Parathyroid adenoma (tissue), 2 donors: ENCODE measurements at regions not wholly inside any gene's neighbourhood (a gene's known extent, or its start where the extent isn't known, plus 50 kb on each side); places are given as distances from the start of the nearest gene placed in this dataset.

Experiments used
- H2AFZ ChIP-seq: fragments of 300-600 bp; sonication (generic); one replicate; pipeline ENCODE4 v1.7.0; 2017; ENCODE audit warnings: antibody characterized with exemption, mild to moderate bottlenecking
- H3K27ac ChIP-seq: fragments of 300-600 bp; sonication (generic); one replicate; pipeline ENCODE4 v1.7.0; 2017
- H3K27me3 ChIP-seq: fragments of 300-600 bp; sonication (generic); one replicate; pipeline ENCODE4 v1.7.0; 2017; ENCODE audit warnings: low read length; ENCODE audit not compliant: control insufficient read depth, insufficient read depth
- H3K36me3 ChIP-seq: fragments of 300-600 bp; sonication (generic); one replicate; pipeline ENCODE4 v1.7.0; 2017; ENCODE audit warnings: low read length; ENCODE audit not compliant: control insufficient read depth, insufficient read depth
- H3K4me1 ChIP-seq: fragments of 300-600 bp; sonication (generic); one replicate; pipeline ENCODE4 v1.7.0; 2017; ENCODE audit warnings: control low read depth
- H3K4me2 ChIP-seq: fragments of 300-600 bp; sonication (generic); one replicate; pipeline ENCODE4 v1.7.0; 2017; ENCODE audit warnings: low read length
- H3K4me3 ChIP-seq: fragments of 300-600 bp; sonication (generic); one replicate; pipeline ENCODE4 v1.7.0; 2017; ENCODE audit warnings: low read depth, low read length
- H3K79me2 ChIP-seq: fragments of 300-600 bp; sonication (generic); one replicate; pipeline ENCODE4 v1.7.0; 2017; ENCODE audit warnings: control low read depth
- H3K9ac ChIP-seq: fragments of 300-600 bp; sonication (generic); one replicate; pipeline ENCODE4 v1.7.0; 2017; ENCODE audit warnings: mild to moderate bottlenecking
- H3K9me3 ChIP-seq: fragments of 300-600 bp; sonication (generic); one replicate; pipeline ENCODE4 v1.7.0; 2017; ENCODE audit warnings: low read length; ENCODE audit not compliant: control insufficient read depth
- CTCF ChIP-seq: fragments of 300-600 bp; sonication (generic); IDR thresholded peaks from one replicate; pipeline ENCODE4 v1.7.0; 2017; ENCODE audit warnings: antibody characterized with exemption, mild to moderate bottlenecking
- donor health status: primary hyperparathyroidism.

GRCh38 chr1:8144323-8144722 is 118.2 kb upstream of the ERRFI1 start:
- H2AFZ ChIP-seq: no peak overlapping the region
- H3K36me3 ChIP-seq: no peaks in the 10 kb centered on the region
- H3K9ac ChIP-seq: no peak overlapping the region
- H3K4me2 ChIP-seq: no peak overlapping the region
- no peak for TF ChIP-seq CTCF
- H3K79me2 ChIP-seq: no peaks in the 10 kb centered on the region
- no peaks in the 10 kb centered on the region for H3K27me3 ChIP-seq
- no peaks in the 10 kb centered on the region for H3K9me3 ChIP-seq
- peaks cover 8% of the 10 kb centered on the region for H3K4me1 ChIP-seq
- no peak overlapping the region for H3K4me3 ChIP-seq
- H3K27ac ChIP-seq: no peak overlapping the region

GRCh38 chr1:8142955-8143629 is 117.0 kb upstream of the ERRFI1 start:
- TF ChIP-seq CTCF: no peak
- H3K4me1 ChIP-seq: peaks cover 8% of the 10 kb centered on the region
- no peaks in the 10 kb centered on the region for H3K9me3 ChIP-seq
- no peak overlapping the region for H3K9ac ChIP-seq
- H3K27ac ChIP-seq: no peak overlapping the region
- no peak overlapping the region for H3K4me3 ChIP-seq
- H3K36me3 ChIP-seq: no peaks in the 10 kb centered on the region
- no peak overlapping the region for H2AFZ ChIP-seq
- H3K4me2 ChIP-seq: no peak overlapping the region
- H3K79me2 ChIP-seq: no peaks in the 10 kb centered on the region
- H3K27me3 ChIP-seq: no peaks in the 10 kb centered on the region

GRCh38 chr1:8139941-8140340 is 113.8 kb upstream of the ERRFI1 start:
- Histone ChIP-seq H3K79me2 (no peaks in the 10 kb centered on the region), H3K36me3 (no peaks in the 10 kb centered on the region), H3K9me3 (no peaks in the 10 kb centered on the region), H2AFZ (no peak overlapping the region), H3K9ac (no peak overlapping the region), H3K27me3 (no peaks in the 10 kb centered on the region), H3K27ac (no peak overlapping the region), H3K4me3 (no peak overlapping the region), H3K4me1 (peaks cover 9% of the 10 kb centered on the region), H3K4me2 (no peak overlapping the region)
- no peak for TF ChIP-seq CTCF

GRCh38 chr1:8139383-8139782 is 113.3 kb upstream of the ERRFI1 start:
- no peaks in the 10 kb centered on the region for H3K9me3 ChIP-seq
- H3K4me1 ChIP-seq: peaks cover 14% of the 10 kb centered on the region
- no peak overlapping the region for H3K4me3 ChIP-seq
- H3K27ac ChIP-seq: no peak overlapping the region
- H3K36me3 ChIP-seq: no peaks in the 10 kb centered on the region
- no peak overlapping the region for H3K9ac ChIP-seq
- no peak for TF ChIP-seq CTCF
- no peaks in the 10 kb centered on the region for H3K27me3 ChIP-seq
- H3K79me2 ChIP-seq: no peaks in the 10 kb centered on the region
- H3K4me2 ChIP-seq: no peak overlapping the region
- H2AFZ ChIP-seq: no peak overlapping the region

GRCh38 chr1:8138673-8139072 is 112.6 kb upstream of the ERRFI1 start:
- Histone ChIP-seq H2AFZ (no peak overlapping the region), H3K9me3 (no peaks in the 10 kb centered on the region), H3K4me3 (no peak overlapping the region), H3K27me3 (no peaks in the 10 kb centered on the region), H3K36me3 (no peaks in the 10 kb centered on the region), H3K79me2 (no peaks in the 10 kb centered on the region), H3K9ac (no peak overlapping the region), H3K27ac (no peak overlapping the region), H3K4me1 (peaks cover 15% of the 10 kb centered on the region), H3K4me2 (no peak overlapping the region)
- no peak for TF ChIP-seq CTCF
